Neural cell (in vitro differentiated cells): ENCODE measurements at regions not wholly inside any gene's neighbourhood (a gene's known extent, or its start where the extent isn't known, plus 50 kb on each side); places are given as distances from the start of the nearest gene placed in this dataset.

Source experiments
- CTCF ChIP-seq: fragments of 450-650 bp; IDR thresholded peaks from 2 replicates; pipeline ENCODE4 v1.5.1; 2014; ENCODE audit warnings: antibody characterized with exemption, mild to moderate bottlenecking, moderate library complexity; ENCODE audit not compliant: poor library complexity, severe bottlenecking
- EZH2 ChIP-seq: fragments of 200-600, 300-800 bp; shearing (Covaris generic), sonication (generic); IDR thresholded peaks from 2 replicates; pipeline ENCODE4 v1.6.1; 2014; ENCODE audit warnings: antibody characterized with exemption, low read length, borderline replicate concordance, mild to moderate bottlenecking; ENCODE audit not compliant: insufficient read depth, poor library complexity, severe bottlenecking
- POLR2AphosphoS5 ChIP-seq: IDR thresholded peaks from 2 replicates; pipeline ENCODE4 v1.6.1; 2012
- REST ChIP-seq: IDR thresholded peaks from 2 replicates; pipeline ENCODE4 v1.6.1; 2012; ENCODE audit warnings: borderline replicate concordance
- SMC3 ChIP-seq: fragments of 450-650 bp; conservative IDR thresholded peaks from 2 replicates; pipeline ENCODE4 v1.6.1; 2014; ENCODE audit warnings: antibody characterized with exemption, mild to moderate bottlenecking, moderate library complexity; ENCODE audit not compliant: poor library complexity

DNA sequence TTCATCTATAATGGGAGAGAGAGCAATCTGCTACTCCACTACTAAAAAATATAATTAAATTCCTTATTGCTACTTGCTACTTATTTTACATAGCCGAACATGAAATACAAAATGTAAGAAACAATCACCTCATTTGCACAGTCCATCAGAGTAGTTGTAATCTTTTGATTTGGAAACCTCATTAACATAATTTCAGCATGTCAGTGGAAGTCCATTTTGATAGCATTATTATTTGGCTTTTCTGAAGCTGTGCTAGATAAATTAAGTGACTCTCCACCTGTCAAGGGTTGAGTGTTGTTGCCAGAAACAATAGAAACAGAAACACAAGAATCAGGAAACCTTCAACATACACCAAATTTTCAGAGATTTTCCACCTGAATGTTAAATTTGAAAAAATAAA lies 250.0 kb downstream of the RFPL4B start:
- no peak for TF ChIP-seq CTCF
- TF ChIP-seq POLR2AphosphoS5, result no peak
- TF ChIP-seq REST, result no peak
- TF ChIP-seq SMC3, result no peak
- no peak for TF ChIP-seq EZH2
